HUES64 (cell line): ENCODE measurements at regions not wholly inside any gene's neighbourhood (a gene's known extent, or its start where the extent isn't known, plus 50 kb on each side); places are given as distances from the start of the nearest gene placed in this dataset.

Experiments
- H3K27ac ChIP-seq: 2 replicates; pipeline ENCODE4 v1.7.0; 2013; ENCODE audit warnings: low read depth, low read length, inconsistent platforms
- H3K27me3 ChIP-seq: 2 replicates; pipeline ENCODE4 v1.6.1; 2013; ENCODE audit warnings: mild to moderate bottlenecking, low read length; ENCODE audit not compliant: insufficient read depth
- H3K36me3 ChIP-seq: 2 replicates; pipeline ENCODE4 v1.6.1; 2013; ENCODE audit warnings: mild to moderate bottlenecking, low read length; ENCODE audit not compliant: insufficient read depth
- H3K4me1 ChIP-seq: 2 replicates; pipeline ENCODE4 v1.6.1; 2013; ENCODE audit warnings: mild to moderate bottlenecking, low read length, moderate library complexity; ENCODE audit not compliant: insufficient read depth
- H3K4me3 ChIP-seq: 2 replicates; pipeline ENCODE4 v1.5.1; 2013; ENCODE audit warnings: mild to moderate bottlenecking, low read length, moderate library complexity
- H3K9ac ChIP-seq: 2 replicates; pipeline ENCODE4 v1.6.1; 2013; ENCODE audit warnings: mild to moderate bottlenecking, low read depth, low read length
- H3K9me3 ChIP-seq: 2 replicates; pipeline ENCODE4 v1.6.1; 2013; ENCODE audit warnings: low read depth, low read length; ENCODE audit not compliant: insufficient read depth
- WGBS: fragments of 150-250, 120-280 bp; methylation state at CpG from one replicate; pipeline ENCODE4 v1.1.7; 2013; ENCODE audit warnings: missing lambda C conversion rate; 5-methylcytosine and 5-hydroxymethylcytosine counted together

DNA sequence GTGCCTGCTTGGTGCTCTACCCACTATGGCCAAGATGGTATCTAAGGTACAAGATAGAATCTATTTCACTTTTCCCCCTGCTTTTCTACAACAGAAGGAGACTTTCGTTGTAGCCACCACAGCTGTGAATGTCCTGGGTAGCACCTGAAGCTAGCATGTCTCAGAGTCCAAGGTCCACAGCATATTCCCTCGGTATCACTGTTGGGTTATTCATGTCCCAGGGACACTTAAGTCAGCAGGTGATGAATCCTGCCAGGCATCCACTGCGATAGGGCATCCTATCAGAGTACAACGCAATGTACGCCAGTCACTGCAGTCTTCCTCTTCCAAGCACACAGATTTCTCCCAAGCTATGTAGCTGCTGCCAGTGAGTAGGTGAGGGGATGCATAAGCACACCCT is 129.1 kb upstream of the LINC00305 start:
- Histone ChIP-seq H3K4me1 (peaks cover 20% of the 10 kb centered on the region), H3K27ac (no peak overlapping the region), H3K4me3 (no peak overlapping the region), H3K9me3 (peaks cover 50% of the 10 kb centered on the region), H3K36me3 (peaks cover 3% of the 10 kb centered on the region; the same call in 1 of the 2 replicates), H3K27me3 (no peaks in the 10 kb centered on the region), H3K9ac (no peak overlapping the region)
- WGBS: 97% methylated on average over 5 of the region's 5 CpGs

DNA sequence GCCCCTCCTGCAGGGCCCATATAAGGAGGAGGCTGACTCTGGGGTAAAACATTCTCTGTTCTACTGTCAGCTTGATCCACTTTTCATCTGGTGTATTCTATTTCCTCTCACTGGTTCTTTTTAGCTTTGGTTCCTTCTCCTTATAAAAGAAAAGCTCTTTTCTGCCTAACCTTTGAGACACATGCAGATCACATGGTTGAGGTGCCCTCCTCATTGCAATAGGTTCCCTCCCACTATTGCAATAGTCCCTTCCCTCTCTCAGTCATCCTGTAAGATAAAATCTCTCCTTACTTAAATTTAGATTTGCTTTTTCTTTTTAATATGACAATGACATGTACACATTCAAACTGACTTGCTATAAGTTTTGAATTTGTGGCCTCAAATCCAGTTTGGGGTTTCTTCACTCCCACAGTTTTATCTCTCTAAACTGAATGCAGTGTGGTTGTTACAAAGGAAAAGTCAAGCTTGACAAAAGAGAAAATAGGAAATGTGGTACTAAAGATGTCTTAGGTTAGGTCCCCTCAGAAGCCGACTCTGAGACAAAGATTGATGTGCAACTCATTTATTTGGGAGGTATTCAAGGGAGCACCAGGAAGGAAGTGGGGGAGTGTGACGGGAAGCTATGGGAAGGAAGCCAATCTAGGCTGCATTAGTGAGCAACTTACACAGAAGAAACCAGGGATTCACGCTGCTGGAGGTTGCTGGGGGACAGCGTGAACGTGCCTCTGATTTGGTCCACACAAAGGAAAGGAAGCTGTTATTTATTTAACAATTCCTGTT is 127.6 kb upstream of the LINC00305 start:
- peaks cover 36% of the 10 kb centered on the region for H3K9me3 ChIP-seq
- peaks cover 3% of the 10 kb centered on the region; the same call in 1 of the 2 replicates for H3K36me3 ChIP-seq
- WGBS: 96% methylated on average over 5 of the region's 5 CpGs
- peak overlapping the region; percentile 37; the same call in 1 of the 2 replicates for H3K27ac ChIP-seq
- no peaks in the 10 kb centered on the region for H3K27me3 ChIP-seq
- H3K4me3 ChIP-seq: no peak overlapping the region
- H3K4me1 ChIP-seq: peaks cover 33% of the 10 kb centered on the region
- no peak overlapping the region for H3K9ac ChIP-seq

DNA sequence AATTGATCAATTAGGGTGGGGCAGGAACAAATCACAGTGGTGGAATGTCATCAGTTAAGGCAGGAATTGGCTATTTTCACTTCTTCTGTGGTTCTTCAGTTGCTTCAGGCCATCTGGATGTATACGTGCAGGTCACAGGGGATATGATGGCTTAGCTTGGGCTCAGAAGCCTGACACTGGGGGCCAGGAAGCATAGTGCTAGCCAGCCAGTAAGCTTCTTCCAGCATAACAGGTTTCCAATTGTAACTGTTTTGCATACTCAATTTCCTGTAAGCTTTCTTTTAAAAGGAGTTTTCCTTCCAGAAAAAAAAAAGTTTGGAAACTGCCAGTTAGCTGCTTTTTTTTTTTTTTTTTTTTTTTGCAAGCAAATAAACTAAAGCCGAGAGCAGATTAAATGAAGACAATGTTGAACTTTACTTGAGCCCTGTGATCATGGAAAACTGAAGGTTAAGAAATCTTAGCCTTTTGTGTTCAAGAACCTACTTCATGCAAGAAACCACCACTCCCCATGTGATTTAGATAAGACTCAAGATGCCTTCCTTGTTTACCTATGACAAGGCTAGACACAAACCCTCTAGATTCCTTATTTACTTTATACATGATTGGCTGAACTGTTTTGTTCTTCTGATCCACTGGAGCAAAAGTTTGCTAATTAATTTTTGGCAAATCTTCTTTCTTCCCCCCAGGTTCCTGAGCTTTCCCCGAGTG is 126.9 kb upstream of the LINC00305 start:
- Histone ChIP-seq H3K36me3 (peaks cover 3% of the 10 kb centered on the region; the same call in 1 of the 2 replicates), H3K27me3 (no peaks in the 10 kb centered on the region), H3K4me3 (no peak overlapping the region), H3K9me3 (peaks cover 29% of the 10 kb centered on the region), H3K27ac (peak overlapping the region; percentile 97; the same call in 1 of the 2 replicates), H3K9ac (no peak overlapping the region), H3K4me1 (peaks cover 33% of the 10 kb centered on the region)
- WGBS: 96% methylated on average over 3 of the region's 3 CpGs

DNA sequence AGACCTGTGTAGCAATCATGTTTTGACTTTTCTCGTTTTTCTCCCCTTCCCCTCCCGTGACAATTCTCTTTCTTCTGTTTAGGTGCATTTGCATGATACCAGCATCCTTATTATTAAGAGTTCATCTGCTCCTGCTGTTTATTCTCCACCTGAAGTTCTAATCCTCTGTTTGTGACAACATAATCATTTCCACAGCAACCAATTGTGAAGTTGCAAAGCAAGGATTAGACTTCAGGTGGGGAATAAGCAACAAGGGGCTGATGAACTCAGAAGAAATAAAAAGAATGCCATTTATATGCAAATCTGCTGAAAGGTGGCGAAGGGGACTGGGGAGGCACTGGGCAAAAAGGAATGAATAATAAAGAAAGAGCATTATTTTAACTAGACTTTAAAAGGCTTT is 124.8 kb upstream of the LINC00305 start:
- Histone ChIP-seq H3K27ac (peak overlapping the region; percentile 97), H3K27me3 (no peaks in the 10 kb centered on the region), H3K9ac (peak overlapping the region; percentile 48), H3K9me3 (peaks cover 18% of the 10 kb centered on the region; the same call in 1 of the 2 replicates), H3K36me3 (no peaks in the 10 kb centered on the region; the same call in 1 of the 2 replicates), H3K4me1 (peaks cover 39% of the 10 kb centered on the region), H3K4me3 (no peak overlapping the region)
- 15% methylated on average over 3 of the region's 3 CpGs for WGBS

DNA sequence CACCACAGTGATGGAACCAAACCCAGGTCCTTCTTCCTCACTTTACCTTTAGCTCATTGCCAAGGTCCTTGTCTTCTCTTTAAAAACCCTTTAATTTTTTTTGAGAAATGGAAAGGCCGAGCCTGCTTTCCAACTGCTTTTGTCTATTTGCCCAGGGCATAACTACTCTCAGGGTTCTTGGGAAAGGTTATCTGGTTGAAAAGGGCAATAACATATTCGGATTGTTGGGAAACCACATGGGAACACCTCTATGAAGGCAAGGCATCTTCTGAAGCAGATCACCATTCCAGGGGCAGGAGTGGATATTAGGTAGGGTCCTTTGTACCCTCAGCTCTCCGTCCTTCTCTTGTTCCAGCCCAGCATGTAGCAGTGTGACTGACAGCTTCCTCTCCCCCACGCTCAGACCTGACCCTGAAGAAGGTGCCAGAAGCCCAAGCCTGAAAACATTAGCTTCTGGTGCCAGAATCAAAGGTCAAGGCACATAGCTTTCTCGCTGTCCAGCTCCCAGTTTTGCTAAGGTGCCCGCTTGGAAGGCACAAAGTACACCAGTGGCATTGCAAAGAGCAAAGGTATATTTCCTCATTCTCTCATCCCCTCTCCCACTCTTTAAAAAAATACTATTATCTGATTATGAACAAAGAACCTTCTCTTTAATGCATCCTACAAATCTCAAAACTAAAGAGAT is 123.2 kb upstream of the LINC00305 start:
- no peak overlapping the region for H3K9ac ChIP-seq
- H3K27me3 ChIP-seq: no peaks in the 10 kb centered on the region
- H3K27ac ChIP-seq: peak overlapping the region; percentile 97; the same call in 1 of the 2 replicates
- no peaks in the 10 kb centered on the region; the same call in 1 of the 2 replicates for H3K36me3 ChIP-seq
- peaks cover 10% of the 10 kb centered on the region; the same call in 1 of the 2 replicates for H3K9me3 ChIP-seq
- H3K4me3 ChIP-seq: no peak overlapping the region
- H3K4me1 ChIP-seq: peaks cover 39% of the 10 kb centered on the region
- WGBS: 89% methylated on average over 6 of the region's 6 CpGs

DNA sequence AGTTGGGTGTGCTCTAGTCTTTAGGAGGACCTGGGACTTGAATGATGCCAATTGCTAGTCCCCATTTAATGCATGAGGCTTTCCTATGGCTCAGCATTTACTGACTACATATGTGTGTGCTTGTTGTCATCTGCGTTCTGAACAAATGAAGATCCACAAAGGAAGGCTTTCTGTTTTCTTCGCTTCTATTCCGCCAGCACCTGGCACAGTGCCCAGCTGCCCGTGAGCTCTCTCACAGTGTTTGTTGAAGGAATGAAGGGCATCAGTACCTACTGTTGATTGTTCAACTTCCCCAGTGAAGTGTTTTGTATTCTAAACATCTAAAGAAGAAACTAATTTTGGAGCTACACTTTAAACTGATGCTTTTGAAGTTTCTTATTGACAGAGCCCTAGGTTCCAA is 122.4 kb upstream of the LINC00305 start:
- WGBS: 95% methylated on average over 4 of the region's 4 CpGs
- Histone ChIP-seq H3K9ac (no peak overlapping the region), H3K36me3 (no peaks in the 10 kb centered on the region; the same call in 1 of the 2 replicates), H3K27ac (no peak overlapping the region), H3K9me3 (0 out of 2 replicates have a peak, but pooled peaks cover 4% of the 10 kb centered on the region), H3K27me3 (no peaks in the 10 kb centered on the region), H3K4me3 (no peak overlapping the region), H3K4me1 (peaks cover 39% of the 10 kb centered on the region)

DNA sequence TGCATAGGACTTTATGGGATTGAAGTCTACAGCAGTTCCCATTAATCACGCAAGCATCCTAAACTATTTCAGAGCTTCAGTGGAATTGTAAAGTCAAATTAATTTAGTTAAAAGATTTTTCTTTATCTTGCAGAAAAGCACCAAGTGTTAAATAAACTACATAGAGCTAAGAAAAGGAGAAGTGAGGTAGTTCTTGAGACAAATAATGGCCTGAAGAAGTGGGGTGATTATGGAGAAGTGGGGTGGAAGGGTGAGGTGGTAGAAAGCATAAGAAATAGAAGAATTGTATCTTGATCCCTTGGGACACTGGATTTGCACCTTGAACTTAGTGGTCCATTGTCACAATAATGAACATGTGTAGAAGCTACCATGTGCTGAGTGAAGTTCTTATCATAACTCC is 121.7 kb upstream of the LINC00305 start:
- H3K9ac ChIP-seq: no peak overlapping the region
- no peaks in the 10 kb centered on the region for H3K27me3 ChIP-seq
- no peak overlapping the region for H3K4me3 ChIP-seq
- no peaks in the 10 kb centered on the region for H3K36me3 ChIP-seq
- WGBS: 100% methylated on average over 1 of the region's 1 CpG
- H3K4me1 ChIP-seq: peaks cover 39% of the 10 kb centered on the region
- H3K9me3 ChIP-seq: no peaks in the 10 kb centered on the region
- no peak overlapping the region for H3K27ac ChIP-seq

DNA sequence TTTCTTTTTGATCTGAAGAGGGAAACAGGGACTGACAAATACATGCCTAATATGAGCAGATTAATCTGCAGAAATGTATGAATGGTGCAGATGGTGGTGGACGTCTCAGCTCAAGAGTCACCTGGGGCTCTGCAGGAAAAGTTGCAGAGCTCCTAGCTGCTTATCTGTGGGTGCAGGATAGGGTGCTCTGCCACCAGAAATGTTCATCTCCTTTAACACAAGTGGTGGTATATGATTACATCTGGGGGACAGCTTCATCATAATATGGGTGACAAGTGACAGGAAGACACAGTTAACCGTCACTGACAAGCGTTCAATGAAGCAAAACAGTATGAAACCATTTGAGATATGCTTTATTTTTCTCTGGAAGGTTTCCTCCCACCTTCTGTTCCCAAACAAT is 121.2 kb upstream of the LINC00305 start:
- H3K36me3 ChIP-seq: no peaks in the 10 kb centered on the region
- no peaks in the 10 kb centered on the region for H3K27me3 ChIP-seq
- no peak overlapping the region for H3K27ac ChIP-seq
- no peak overlapping the region for H3K9ac ChIP-seq
- no peak overlapping the region for H3K4me3 ChIP-seq
- 97% methylated on average over 3 of the region's 3 CpGs for WGBS
- H3K4me1 ChIP-seq: peaks cover 38% of the 10 kb centered on the region
- H3K9me3 ChIP-seq: no peaks in the 10 kb centered on the region

DNA sequence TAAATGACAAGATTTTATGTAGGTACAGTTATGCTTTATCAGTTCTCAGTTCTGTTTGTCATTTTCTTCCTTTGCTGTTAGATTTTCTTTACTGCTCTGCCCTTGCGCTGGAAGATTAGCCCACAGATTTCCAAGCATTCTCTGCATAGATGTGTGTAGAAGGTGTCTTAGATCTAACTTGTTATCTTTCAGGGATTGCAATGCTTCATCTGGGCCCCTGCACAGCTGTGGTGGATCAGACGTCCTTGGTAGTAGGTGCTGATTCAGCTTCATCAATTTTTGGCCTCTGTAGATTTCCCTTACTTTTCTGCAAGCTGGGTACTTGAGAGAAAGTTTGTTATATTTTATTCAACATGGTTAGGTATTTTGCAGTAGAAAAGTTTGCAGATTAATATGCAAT is 115.3 kb upstream of the LINC00305 start:
- H3K9ac ChIP-seq: no peak overlapping the region
- no peaks in the 10 kb centered on the region for H3K36me3 ChIP-seq
- H3K27me3 ChIP-seq: no peaks in the 10 kb centered on the region
- H3K27ac ChIP-seq: no peak overlapping the region
- H3K4me1 ChIP-seq: peaks cover 14% of the 10 kb centered on the region; the same call in 1 of the 2 replicates
- no peaks in the 10 kb centered on the region for H3K9me3 ChIP-seq
- no peak overlapping the region for H3K4me3 ChIP-seq
- 87% methylated on average over 2 of the region's 2 CpGs for WGBS

DNA sequence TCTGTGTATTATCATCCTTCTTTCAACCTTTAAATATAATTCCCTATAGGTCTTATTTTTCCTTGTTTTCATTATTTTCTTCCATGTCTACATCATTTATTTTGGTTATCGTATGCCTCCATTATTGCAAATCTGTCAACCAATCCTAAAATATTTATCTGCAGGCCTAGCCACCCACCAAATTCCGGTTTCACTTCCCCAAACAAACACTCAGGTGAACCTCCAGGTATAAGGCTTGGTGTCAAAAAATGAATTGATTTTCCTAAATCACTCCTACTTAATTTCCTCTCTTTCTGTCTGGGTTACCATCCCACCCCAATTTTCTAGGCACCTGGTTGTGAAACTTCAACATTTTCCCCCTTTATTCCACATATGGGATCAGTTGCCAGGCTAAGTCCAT is 111.9 kb upstream of the LINC00305 start:
- WGBS: 93% methylated on average over 2 of the region's 2 CpGs
- no peak overlapping the region for H3K9ac ChIP-seq
- H3K27ac ChIP-seq: no peak overlapping the region
- H3K27me3 ChIP-seq: no peaks in the 10 kb centered on the region
- H3K36me3 ChIP-seq: no peaks in the 10 kb centered on the region
- H3K4me1 ChIP-seq: peaks cover 13% of the 10 kb centered on the region; the same call in 1 of the 2 replicates
- no peak overlapping the region for H3K4me3 ChIP-seq
- no peaks in the 10 kb centered on the region for H3K9me3 ChIP-seq

DNA sequence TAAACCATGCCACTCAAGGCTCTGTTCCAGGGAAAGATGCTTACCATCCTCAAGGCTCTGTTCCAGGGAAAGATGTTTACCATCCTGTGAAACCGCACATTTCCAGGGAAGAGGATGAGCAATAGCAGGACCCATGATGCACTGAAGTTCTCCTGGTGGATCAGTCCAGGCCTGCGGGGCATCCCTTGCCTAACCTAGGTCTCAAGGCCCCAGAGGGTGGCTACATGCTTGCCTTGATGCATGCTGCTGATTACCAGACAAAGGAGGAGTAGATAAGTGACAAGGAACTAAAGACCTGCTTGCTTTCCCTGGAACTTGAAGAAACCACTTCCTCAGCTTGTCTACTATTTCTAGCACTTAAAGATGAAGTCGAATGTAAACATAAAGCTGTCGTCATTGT is 111.0 kb upstream of the LINC00305 start:
- H3K36me3 ChIP-seq: no peaks in the 10 kb centered on the region
- no peaks in the 10 kb centered on the region for H3K27me3 ChIP-seq
- 88% methylated on average over 4 of the region's 4 CpGs for WGBS
- H3K27ac ChIP-seq: no peak overlapping the region
- H3K9ac ChIP-seq: no peak overlapping the region
- no peaks in the 10 kb centered on the region for H3K9me3 ChIP-seq
- peaks cover 9% of the 10 kb centered on the region; the same call in 1 of the 2 replicates for H3K4me1 ChIP-seq
- H3K4me3 ChIP-seq: no peak overlapping the region
